ENCODE measurements at regions not wholly inside any gene's neighbourhood (a gene's known extent, or its start where the extent isn't known, plus 50 kb on each side); places are given as distances from the start of the nearest gene placed in this dataset.

DNA sequence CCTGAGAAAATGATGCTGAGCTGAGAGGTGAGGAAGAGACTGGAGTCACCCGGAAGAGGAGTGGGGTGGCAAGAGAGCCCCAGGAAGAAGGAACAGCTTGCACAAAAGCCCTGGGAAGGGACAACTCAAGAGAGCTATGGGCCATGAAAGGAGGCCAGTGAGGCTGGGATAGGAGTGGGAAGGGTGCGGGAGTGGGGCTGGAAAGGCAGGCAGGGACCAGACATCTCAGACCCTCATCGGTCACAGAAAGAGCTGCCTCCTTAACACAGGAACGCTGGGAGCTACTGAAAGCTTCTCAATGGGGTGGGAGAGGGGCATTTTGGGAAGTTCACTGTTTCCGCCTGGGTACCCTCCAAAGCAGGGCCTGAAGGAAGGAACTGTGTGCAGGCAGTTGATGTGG, 122.0 kb upstream of the UNC5B start:
- TF ChIP-seq, protein P1, sequence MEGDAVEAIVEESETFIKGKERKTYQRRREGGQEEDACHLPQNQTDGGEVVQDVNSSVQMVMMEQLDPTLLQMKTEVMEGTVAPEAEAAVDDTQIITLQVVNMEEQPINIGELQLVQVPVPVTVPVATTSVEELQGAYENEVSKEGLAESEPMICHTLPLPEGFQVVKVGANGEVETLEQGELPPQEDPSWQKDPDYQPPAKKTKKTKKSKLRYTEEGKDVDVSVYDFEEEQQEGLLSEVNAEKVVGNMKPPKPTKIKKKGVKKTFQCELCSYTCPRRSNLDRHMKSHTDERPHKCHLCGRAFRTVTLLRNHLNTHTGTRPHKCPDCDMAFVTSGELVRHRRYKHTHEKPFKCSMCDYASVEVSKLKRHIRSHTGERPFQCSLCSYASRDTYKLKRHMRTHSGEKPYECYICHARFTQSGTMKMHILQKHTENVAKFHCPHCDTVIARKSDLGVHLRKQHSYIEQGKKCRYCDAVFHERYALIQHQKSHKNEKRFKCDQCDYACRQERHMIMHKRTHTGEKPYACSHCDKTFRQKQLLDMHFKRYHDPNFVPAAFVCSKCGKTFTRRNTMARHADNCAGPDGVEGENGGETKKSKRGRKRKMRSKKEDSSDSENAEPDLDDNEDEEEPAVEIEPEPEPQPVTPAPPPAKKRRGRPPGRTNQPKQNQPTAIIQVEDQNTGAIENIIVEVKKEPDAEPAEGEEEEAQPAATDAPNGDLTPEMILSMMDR (IDR thresholded peaks at IDR 0.05; ENCODE audit: unreplicated experiment): no peak
- H3K4me3 Mint-ChIP-seq (ENCODE audit: low read depth): no peak overlapping the region
- no peaks in the 10 kb centered on the region for H3K9me3 Mint-ChIP-seq (ENCODE audit: low read depth)
- no peaks in the 10 kb centered on the region for H3K4me1 Mint-ChIP-seq (ENCODE audit: low read depth)
- peaks cover 3% of the 10 kb centered on the region for H3K27me3 Mint-ChIP-seq
- no peak overlapping the region for H3K27ac Mint-ChIP-seq
- H3K36me3 Mint-ChIP-seq (ENCODE audit: insufficient read depth): no peaks in the 10 kb centered on the region
- DNase-seq (ENCODE audit: low spot score, unreplicated experiment): no peak

DNA sequence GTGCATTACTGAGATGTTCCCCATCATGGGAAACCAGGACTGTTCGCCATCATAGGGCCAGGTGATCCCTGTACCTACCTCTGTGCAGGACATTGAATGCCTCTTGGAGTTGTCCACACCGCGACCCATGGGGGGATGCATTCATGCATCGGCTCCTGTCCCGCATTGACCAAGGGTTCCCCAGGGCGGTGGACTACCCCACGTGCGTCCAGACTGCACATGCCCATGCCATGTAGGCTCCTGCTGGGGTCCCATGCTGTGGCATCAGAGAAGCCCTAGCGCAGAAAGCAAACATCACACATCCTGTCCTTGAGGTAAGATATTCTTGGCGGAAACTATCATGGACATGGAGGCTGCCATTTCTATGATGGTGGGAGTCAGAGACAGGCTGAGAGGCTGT, 121.6 kb upstream of the UNC5B start:
- no peaks in the 10 kb centered on the region for H3K36me3 Mint-ChIP-seq (ENCODE audit: insufficient read depth)
- H3K27me3 Mint-ChIP-seq: peaks cover 3% of the 10 kb centered on the region

DNA sequence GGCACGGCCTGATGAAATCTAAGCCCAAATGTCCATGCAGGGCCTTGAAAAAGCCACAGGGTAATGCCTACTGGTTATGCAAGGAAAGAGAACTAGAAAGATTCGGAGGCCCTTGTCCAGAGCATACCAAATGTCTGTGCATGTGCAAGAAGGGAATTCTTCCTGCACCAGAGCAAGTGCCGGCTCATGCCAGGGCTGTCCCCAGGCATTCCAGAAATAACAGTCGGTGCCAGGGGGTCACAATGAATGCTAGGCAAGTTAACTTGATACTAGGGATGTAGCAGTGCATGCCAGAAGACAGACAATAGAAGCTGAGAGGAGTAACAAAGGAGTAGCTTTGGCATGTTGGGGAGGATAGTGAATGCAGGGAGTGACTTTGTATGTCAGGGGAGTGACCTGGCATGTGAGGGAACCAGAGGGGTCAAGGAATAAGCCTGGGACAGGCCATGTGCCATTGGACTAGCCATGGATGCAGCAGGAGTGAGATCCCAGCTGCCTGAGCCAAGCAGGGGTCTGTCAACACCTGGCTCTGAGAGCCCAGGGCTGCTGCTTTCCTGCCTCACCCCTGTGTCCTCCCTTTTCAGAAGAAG, 119.5 kb upstream of the UNC5B start:
- Mint-ChIP-seq H3K36me3 (ENCODE audit: insufficient read depth) (no peaks in the 10 kb centered on the region), H3K27me3 (peaks cover 3% of the 10 kb centered on the region), H3K9me3 (ENCODE audit: low read depth) (peaks cover 5% of the 10 kb centered on the region), H3K4me3 (ENCODE audit: low read depth) (no peak overlapping the region), H3K4me1 (ENCODE audit: low read depth) (no peaks in the 10 kb centered on the region), H3K27ac (no peak overlapping the region)
- TF ChIP-seq, protein P1 (IDR thresholded peaks at IDR 0.05; ENCODE audit: unreplicated experiment): no peak
- DNase-seq (ENCODE audit: low spot score, unreplicated experiment): no peak

More for the DNA sequence above, 121.6 kb upstream of the UNC5B start:
- no peak overlapping the region for H3K27ac Mint-ChIP-seq
- H3K4me3 Mint-ChIP-seq (ENCODE audit: low read depth): no peak overlapping the region
- no peaks in the 10 kb centered on the region for H3K9me3 Mint-ChIP-seq (ENCODE audit: low read depth)
- TF ChIP-seq, protein P1 (IDR thresholded peaks at IDR 0.05; ENCODE audit: unreplicated experiment): no peak
- no peak for DNase-seq (ENCODE audit: low spot score, unreplicated experiment)
- H3K4me1 Mint-ChIP-seq (ENCODE audit: low read depth): no peaks in the 10 kb centered on the region

DNA sequence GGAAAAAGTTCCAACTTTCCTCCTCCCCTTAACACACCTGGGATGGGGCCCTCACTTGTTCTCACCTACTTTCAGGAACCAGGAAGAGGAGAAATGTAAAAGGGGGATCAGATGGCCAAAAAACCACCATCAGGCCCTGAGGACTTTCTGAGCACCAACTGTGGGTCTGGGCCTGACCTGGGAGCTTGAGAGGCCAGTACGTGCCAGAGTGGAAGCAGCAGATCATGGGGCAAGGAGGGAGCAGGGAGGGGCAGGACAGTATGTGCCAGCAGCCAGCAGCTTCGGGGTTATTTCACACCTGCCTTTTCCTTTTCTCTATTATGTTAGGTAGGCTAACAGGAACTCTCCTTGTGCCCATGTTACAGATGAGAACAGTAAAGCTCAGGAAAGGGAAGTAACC, 118.8 kb upstream of the UNC5B start:
- no peaks in the 10 kb centered on the region for H3K36me3 Mint-ChIP-seq (ENCODE audit: insufficient read depth)
- H3K9me3 Mint-ChIP-seq (ENCODE audit: low read depth): peaks cover 8% of the 10 kb centered on the region
- H3K27me3 Mint-ChIP-seq: peaks cover 3% of the 10 kb centered on the region
- TF ChIP-seq, protein P1 (IDR thresholded peaks at IDR 0.05; ENCODE audit: unreplicated experiment): no peak
- no peak overlapping the region for H3K27ac Mint-ChIP-seq
- H3K4me1 Mint-ChIP-seq (ENCODE audit: low read depth): no peaks in the 10 kb centered on the region
- no peak overlapping the region for H3K4me3 Mint-ChIP-seq (ENCODE audit: low read depth)
- no peak for DNase-seq (ENCODE audit: low spot score, unreplicated experiment)

DNA sequence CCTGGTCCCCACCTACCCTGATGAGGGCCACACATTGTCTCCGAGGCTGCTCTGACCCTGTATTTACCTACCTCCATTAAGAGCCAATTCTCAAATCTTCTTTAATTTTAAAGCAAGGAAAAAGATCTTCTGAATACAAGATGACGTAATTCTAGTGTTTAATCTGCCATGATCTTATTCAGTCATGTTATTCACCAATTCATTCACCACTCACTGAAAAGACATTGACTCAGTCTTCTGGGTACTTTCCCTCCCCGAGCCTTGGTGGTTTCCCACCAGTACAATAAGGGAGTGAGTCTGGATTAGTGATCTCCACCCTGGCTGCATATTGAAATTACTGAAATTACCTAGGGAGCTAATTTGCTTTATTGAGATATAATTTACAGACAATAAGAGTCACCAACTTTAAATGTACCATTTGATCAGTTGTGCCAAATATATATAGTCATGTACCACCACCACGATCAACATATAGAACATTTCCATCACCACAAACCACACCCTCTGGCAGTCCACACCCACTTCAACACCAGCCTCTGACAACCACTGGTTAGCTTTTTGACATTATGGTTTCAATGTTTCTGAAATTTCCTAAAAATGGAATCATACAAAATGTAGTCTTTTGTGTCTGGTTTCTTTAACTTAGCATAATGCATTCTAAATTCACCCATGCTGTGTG, 117.5 kb upstream of the UNC5B start:
- no peak for DNase-seq (ENCODE audit: low spot score, unreplicated experiment)
- Mint-ChIP-seq H3K27me3 (peaks cover 3% of the 10 kb centered on the region), H3K36me3 (ENCODE audit: insufficient read depth) (no peaks in the 10 kb centered on the region), H3K4me1 (ENCODE audit: low read depth) (no peaks in the 10 kb centered on the region), H3K9me3 (ENCODE audit: low read depth) (peaks cover 8% of the 10 kb centered on the region), H3K4me3 (ENCODE audit: low read depth) (no peak overlapping the region), H3K27ac (no peak overlapping the region)
- TF ChIP-seq, protein P1 (IDR thresholded peaks at IDR 0.05; ENCODE audit: unreplicated experiment): no peak
